ENCODE measurements at regions not wholly inside any gene's neighbourhood (a gene's known extent, or its start where the extent isn't known, plus 50 kb on each side); places are given as distances from the start of the nearest gene placed in this dataset.

DNA sequence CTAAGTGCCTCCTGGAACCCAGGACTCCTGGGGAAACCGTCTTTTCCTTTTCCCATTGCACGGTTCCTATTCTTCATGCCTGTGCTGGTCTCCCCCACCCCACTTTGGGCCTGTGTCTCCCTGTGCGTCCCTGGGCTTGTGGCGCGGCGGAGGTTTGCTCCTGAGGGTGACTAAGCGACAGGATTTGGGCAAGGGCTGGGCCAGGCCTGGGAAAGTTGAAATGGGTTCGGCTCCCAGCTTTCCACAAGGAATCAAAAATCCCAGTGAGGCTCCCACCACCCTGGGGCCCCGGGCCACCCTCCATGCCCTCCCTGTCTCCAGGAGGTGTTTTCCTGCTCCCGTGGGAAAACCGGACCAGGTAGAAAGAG lies 197.6 kb downstream of the NDUFA10 start (continued):
- TF ChIP-seq, protein P1, sequence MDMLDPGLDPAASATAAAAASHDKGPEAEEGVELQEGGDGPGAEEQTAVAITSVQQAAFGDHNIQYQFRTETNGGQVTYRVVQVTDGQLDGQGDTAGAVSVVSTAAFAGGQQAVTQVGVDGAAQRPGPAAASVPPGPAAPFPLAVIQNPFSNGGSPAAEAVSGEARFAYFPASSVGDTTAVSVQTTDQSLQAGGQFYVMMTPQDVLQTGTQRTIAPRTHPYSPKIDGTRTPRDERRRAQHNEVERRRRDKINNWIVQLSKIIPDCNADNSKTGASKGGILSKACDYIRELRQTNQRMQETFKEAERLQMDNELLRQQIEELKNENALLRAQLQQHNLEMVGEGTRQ (IDR thresholded peaks at IDR 0.05; ENCODE audit: borderline replicate concordance, low read depth, low read length) = no peak
- TF ChIP-seq, protein P2, sequence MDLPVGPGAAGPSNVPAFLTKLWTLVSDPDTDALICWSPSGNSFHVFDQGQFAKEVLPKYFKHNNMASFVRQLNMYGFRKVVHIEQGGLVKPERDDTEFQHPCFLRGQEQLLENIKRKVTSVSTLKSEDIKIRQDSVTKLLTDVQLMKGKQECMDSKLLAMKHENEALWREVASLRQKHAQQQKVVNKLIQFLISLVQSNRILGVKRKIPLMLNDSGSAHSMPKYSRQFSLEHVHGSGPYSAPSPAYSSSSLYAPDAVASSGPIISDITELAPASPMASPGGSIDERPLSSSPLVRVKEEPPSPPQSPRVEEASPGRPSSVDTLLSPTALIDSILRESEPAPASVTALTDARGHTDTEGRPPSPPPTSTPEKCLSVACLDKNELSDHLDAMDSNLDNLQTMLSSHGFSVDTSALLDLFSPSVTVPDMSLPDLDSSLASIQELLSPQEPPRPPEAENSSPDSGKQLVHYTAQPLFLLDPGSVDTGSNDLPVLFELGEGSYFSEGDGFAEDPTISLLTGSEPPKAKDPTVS (IDR thresholded peaks at IDR 0.05; ENCODE audit: low read depth, low read length) = no peak
- TF ChIP-seq, protein P3, sequence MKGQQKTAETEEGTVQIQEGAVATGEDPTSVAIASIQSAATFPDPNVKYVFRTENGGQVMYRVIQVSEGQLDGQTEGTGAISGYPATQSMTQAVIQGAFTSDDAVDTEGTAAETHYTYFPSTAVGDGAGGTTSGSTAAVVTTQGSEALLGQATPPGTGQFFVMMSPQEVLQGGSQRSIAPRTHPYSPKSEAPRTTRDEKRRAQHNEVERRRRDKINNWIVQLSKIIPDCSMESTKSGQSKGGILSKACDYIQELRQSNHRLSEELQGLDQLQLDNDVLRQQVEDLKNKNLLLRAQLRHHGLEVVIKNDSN (IDR thresholded peaks at IDR 0.05; ENCODE audit: borderline replicate concordance, extremely low read length, insufficient read depth, low read depth, low read length) = no peak
- no peak for TF ChIP-seq HDAC2 (IDR thresholded peaks at IDR 0.05)
- TF ChIP-seq, protein P4, sequence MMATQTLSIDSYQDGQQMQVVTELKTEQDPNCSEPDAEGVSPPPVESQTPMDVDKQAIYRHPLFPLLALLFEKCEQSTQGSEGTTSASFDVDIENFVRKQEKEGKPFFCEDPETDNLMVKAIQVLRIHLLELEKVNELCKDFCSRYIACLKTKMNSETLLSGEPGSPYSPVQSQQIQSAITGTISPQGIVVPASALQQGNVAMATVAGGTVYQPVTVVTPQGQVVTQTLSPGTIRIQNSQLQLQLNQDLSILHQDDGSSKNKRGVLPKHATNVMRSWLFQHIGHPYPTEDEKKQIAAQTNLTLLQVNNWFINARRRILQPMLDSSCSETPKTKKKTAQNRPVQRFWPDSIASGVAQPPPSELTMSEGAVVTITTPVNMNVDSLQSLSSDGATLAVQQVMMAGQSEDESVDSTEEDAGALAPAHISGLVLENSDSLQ (IDR thresholded peaks at IDR 0.05) = no peak
- TF ChIP-seq, protein P5, sequence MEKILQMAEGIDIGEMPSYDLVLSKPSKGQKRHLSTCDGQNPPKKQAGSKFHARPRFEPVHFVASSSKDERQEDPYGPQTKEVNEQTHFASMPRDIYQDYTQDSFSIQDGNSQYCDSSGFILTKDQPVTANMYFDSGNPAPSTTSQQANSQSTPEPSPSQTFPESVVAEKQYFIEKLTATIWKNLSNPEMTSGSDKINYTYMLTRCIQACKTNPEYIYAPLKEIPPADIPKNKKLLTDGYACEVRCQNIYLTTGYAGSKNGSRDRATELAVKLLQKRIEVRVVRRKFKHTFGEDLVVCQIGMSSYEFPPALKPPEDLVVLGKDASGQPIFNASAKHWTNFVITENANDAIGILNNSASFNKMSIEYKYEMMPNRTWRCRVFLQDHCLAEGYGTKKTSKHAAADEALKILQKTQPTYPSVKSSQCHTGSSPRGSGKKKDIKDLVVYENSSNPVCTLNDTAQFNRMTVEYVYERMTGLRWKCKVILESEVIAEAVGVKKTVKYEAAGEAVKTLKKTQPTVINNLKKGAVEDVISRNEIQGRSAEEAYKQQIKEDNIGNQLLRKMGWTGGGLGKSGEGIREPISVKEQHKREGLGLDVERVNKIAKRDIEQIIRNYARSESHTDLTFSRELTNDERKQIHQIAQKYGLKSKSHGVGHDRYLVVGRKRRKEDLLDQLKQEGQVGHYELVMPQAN (conservative IDR thresholded peaks at IDR 0.05) = no peak
- TF ChIP-seq, protein P6, sequence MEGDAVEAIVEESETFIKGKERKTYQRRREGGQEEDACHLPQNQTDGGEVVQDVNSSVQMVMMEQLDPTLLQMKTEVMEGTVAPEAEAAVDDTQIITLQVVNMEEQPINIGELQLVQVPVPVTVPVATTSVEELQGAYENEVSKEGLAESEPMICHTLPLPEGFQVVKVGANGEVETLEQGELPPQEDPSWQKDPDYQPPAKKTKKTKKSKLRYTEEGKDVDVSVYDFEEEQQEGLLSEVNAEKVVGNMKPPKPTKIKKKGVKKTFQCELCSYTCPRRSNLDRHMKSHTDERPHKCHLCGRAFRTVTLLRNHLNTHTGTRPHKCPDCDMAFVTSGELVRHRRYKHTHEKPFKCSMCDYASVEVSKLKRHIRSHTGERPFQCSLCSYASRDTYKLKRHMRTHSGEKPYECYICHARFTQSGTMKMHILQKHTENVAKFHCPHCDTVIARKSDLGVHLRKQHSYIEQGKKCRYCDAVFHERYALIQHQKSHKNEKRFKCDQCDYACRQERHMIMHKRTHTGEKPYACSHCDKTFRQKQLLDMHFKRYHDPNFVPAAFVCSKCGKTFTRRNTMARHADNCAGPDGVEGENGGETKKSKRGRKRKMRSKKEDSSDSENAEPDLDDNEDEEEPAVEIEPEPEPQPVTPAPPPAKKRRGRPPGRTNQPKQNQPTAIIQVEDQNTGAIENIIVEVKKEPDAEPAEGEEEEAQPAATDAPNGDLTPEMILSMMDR (IDR thresholded peaks at IDR 0.05 in 2 of 3, conservative IDR thresholded peaks at IDR 0.05 in 1 of 3; ENCODE audit: control insufficient read depth in 2 of 3, extremely low read depth in 1 of 3, insufficient read depth in 1 of 3, low read depth in 3 of 3, low read length in 3 of 3) = no peak
- TF ChIP-seq SMAD1 (IDR thresholded peaks at IDR 0.05; ENCODE audit: low read depth, partially characterized antibody) = no peak

All from GM12878 (cell line).